ENCODE measurements at regions not wholly inside any gene's neighbourhood (a gene's known extent, or its start where the extent isn't known, plus 50 kb on each side); places are given as distances from the start of the nearest gene placed in this dataset.

DNA sequence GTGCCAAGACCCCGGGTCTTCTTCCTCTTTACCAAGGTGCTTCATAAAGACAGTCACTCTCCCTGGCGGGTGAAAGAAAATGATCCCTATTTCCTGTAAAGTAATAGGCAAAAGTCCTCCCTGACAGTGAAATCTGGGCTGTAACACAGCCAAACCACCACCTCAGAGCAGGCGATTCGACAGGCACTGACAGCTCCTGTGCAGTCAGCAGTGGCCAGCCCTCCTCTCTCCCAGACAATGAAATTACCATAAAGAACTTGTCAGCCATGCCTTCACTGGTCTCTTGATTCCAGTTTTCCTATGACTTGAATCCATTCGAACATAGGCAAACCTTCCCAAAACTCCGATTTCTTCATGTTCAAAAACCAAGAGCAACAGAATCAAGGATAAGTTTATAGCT lies 492.2 kb upstream of the DAB1 start:
- no peak overlapping the region for H3K4me3 Mint-ChIP-seq
- ATAC-seq (ENCODE audit: low read depth) (no peak), DNase-seq (no peak)
- CTCF ChIA-PET: no interaction called here
- no peaks in the 10 kb centered on the region for H3K4me1 Mint-ChIP-seq
- H3K9me3 Mint-ChIP-seq: no peaks in the 10 kb centered on the region
- TF ChIP-seq, protein P1, sequence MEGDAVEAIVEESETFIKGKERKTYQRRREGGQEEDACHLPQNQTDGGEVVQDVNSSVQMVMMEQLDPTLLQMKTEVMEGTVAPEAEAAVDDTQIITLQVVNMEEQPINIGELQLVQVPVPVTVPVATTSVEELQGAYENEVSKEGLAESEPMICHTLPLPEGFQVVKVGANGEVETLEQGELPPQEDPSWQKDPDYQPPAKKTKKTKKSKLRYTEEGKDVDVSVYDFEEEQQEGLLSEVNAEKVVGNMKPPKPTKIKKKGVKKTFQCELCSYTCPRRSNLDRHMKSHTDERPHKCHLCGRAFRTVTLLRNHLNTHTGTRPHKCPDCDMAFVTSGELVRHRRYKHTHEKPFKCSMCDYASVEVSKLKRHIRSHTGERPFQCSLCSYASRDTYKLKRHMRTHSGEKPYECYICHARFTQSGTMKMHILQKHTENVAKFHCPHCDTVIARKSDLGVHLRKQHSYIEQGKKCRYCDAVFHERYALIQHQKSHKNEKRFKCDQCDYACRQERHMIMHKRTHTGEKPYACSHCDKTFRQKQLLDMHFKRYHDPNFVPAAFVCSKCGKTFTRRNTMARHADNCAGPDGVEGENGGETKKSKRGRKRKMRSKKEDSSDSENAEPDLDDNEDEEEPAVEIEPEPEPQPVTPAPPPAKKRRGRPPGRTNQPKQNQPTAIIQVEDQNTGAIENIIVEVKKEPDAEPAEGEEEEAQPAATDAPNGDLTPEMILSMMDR (IDR thresholded peaks at IDR 0.05): no peak
- intact Hi-C loops (cut with micrococcal nuclease): no loop called here
- H3K27ac Mint-ChIP-seq: no peak overlapping the region
- H3K36me3 Mint-ChIP-seq (ENCODE audit: low read depth): no peaks in the 10 kb centered on the region
- H3K27me3 Mint-ChIP-seq: no peaks in the 10 kb centered on the region
- POLR2A ChIA-PET: no interaction called here

DNA sequence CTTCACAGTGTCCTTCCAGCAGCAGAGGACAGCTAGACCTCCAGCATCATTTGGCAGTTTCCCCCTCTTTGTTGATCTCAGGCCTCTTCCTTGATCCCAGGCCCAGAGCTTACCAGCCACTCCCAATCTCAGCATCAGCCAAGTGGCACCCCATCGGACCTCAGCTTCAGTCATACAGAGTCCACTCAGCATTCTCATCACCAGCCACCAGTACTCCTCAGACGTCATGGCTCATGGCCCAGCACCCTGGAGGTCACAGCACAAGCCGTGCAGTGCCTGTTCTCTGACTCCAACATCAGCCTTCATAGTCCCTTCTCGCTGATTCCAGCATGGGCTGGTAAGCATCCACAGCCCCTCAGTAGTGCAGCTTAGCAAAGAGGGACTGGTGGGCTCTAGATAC lies 487.6 kb upstream of the DAB1 start:
- ChIA-PET CTCF (no interaction called here), POLR2A (no interaction called here)
- TF ChIP-seq, protein P1 (IDR thresholded peaks at IDR 0.05): no peak
- Mint-ChIP-seq H3K9me3 (no peaks in the 10 kb centered on the region), H3K36me3 (ENCODE audit: low read depth) (no peaks in the 10 kb centered on the region), H3K4me3 (no peak overlapping the region), H3K4me1 (no peaks in the 10 kb centered on the region), H3K27ac (no peak overlapping the region), H3K27me3 (no peaks in the 10 kb centered on the region)
- DNase-seq (no peak), ATAC-seq (ENCODE audit: low read depth) (no peak)
- intact Hi-C loops (cut with micrococcal nuclease): no loop called here

DNA sequence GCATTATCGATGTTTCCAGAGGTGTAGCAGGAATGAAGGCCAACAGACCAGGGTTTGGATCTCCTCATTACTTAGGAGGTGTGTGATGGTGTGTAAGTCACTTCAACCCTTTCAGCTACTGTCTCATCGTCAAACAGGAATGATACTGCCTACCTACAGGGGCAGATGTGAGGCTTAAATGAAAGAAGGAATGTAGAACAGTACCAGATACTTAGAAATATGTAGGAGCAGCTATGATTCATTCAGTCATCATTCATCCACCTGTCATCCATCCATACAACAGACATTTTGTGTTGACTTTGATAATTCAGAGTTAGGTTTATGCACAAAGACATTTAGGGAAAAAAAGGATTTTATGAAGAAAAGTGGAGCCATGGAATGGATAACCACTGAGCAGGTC lies 486.9 kb upstream of the DAB1 start:
- POLR2A ChIA-PET: no interaction called here
- H3K27me3 Mint-ChIP-seq: no peaks in the 10 kb centered on the region
- H3K36me3 Mint-ChIP-seq (ENCODE audit: low read depth): no peaks in the 10 kb centered on the region
- CTCF ChIA-PET: no interaction called here
- H3K9me3 Mint-ChIP-seq: no peaks in the 10 kb centered on the region
- H3K4me3 Mint-ChIP-seq: no peak overlapping the region
- ATAC-seq (ENCODE audit: low read depth): no peak
- intact Hi-C loops (cut with micrococcal nuclease): no loop called here
- no peak overlapping the region for H3K27ac Mint-ChIP-seq
- no peak for DNase-seq
- no peaks in the 10 kb centered on the region for H3K4me1 Mint-ChIP-seq
- TF ChIP-seq, protein P1 (IDR thresholded peaks at IDR 0.05): no peak

DNA sequence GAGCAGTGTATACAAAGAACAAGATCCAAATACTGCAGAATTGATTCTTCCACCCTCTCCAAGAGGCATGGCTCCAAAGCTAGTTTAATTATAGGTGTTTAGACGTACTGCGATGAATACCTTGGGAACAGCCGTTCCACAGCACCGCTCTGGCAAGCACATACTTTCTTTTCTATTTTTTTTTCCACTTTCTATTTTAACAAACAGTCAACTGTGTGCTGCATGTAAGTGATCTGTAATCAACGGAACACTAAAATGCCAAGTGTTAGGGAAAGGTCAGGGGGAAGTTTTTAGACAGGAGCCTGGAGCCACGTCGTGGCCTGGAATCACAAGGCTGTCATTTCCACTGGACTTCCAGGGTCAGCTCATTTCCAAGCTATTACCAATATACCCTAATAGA lies 486.4 kb upstream of the DAB1 start:
- intact Hi-C loops (cut with micrococcal nuclease): no loop called here
- no peak for DNase-seq
- no peak overlapping the region for H3K27ac Mint-ChIP-seq
- POLR2A ChIA-PET: no interaction called here
- no peaks in the 10 kb centered on the region for H3K9me3 Mint-ChIP-seq
- CTCF ChIA-PET: no interaction called here
- no peaks in the 10 kb centered on the region for H3K27me3 Mint-ChIP-seq
- H3K36me3 Mint-ChIP-seq (ENCODE audit: low read depth): no peaks in the 10 kb centered on the region
- ATAC-seq (ENCODE audit: low read depth): no peak
- no peak overlapping the region for H3K4me3 Mint-ChIP-seq
- TF ChIP-seq, protein P1 (IDR thresholded peaks at IDR 0.05): no peak
- no peaks in the 10 kb centered on the region for H3K4me1 Mint-ChIP-seq

DNA sequence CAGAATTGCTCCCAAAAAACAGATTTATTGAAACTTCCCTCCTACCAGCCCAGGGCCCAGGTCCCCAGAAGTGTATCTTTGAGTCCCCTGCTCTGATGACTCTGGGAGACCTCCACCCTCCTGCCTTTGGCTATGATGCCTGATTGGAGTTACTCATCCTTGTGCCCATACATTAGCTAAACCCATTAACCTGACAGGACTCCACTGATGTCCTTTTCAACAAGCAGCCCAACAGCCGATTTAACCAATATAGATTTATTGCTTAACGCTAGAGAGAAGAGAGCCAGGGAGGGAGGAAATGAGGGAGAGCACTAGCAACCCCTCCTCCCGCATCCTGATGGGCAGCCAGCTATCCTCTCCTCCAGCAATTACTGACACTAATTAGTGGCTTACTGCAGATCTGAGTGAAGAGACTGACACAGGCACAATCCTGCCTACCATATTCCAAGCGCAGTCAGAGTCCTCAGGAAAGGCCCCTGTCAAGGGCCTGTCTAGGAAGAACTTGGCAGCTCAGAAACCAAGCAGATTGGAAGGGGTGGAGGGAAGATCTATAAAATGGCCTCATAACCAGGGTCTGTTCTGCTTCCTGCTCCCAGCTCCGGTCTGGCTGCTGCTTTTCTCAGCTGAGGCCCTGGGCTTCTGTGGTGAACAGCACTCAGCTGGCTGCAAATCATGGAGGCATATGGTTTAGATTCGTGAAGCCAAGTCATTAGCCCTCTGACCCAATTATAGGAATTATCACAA lies 484.5 kb upstream of the DAB1 start:
- CTCF ChIA-PET: no interaction called here
- Mint-ChIP-seq H3K9me3 (no peaks in the 10 kb centered on the region), H3K4me3 (no peak overlapping the region), H3K36me3 (ENCODE audit: low read depth) (no peaks in the 10 kb centered on the region), H3K27me3 (no peaks in the 10 kb centered on the region), H3K27ac (no peak overlapping the region), H3K4me1 (no peaks in the 10 kb centered on the region)
- DNase-seq: no peak
- intact Hi-C loops (cut with micrococcal nuclease): no loop called here
- TF ChIP-seq, protein P1 (IDR thresholded peaks at IDR 0.05): no peak
- no peak for ATAC-seq (ENCODE audit: low read depth)
- POLR2A ChIA-PET: no interaction called here
